Adrenal gland (tissue), 9 donors: ENCODE measurements at regions not wholly inside any gene's neighbourhood (a gene's known extent, or its start where the extent isn't known, plus 50 kb on each side); places are given as distances from the start of the nearest gene placed in this dataset.

Experiments
- DNase-seq, 7 donors: peaks; one replicate each; pipeline ENCODE4 v3.0.0-alpha.2; 2019 to 2020
- H3K27ac ChIP-seq, 5 donors: fragments of 200-600 bp; sonication (generic) in 4 of 5; 1 replicate in 3 of 5; 2 replicates in 2 of 5; pipeline versions ENCODE4 v1.5.1 to v1.8.0; 2016 to 2020; ENCODE audit warnings: mild to moderate bottlenecking in 1 of 5
- H3K27me3 ChIP-seq: fragments of 200-600 bp; 2 replicates; pipeline ENCODE4 v1.8.0; 2021
- H3K36me3 ChIP-seq, 2 donors: fragments of 200-600 bp; replicated peaks in 1 of 2; 1 replicate in 1 of 2; 2 replicates in 1 of 2; pipeline versions ENCODE4 v1.5.1 to v1.8.0; 2018 to 2022
- H3K4me1 ChIP-seq, 2 donors: fragments of 200-600 bp; replicated peaks in 1 of 2; 1 replicate in 1 of 2; 2 replicates in 1 of 2; pipeline versions ENCODE4 v1.5.1 to v1.8.0; 2018 to 2021
- H3K4me3 ChIP-seq, 4 donors: fragments of 200-600 bp; sonication (generic) in 3 of 4; one replicate each; pipeline ENCODE4 v1.5.1; 2016 to 2018
- H3K9me3 ChIP-seq, 3 donors: fragments of 200-600 bp; sonication (generic) in 1 of 3; replicated peaks in 1 of 3; 1 replicate in 2 of 3; 2 replicates in 1 of 3; pipeline versions ENCODE4 v1.5.1 to v1.8.0; 2016 to 2021
- POLR2A ChIP-seq, 2 donors: fragments of 450-650 bp; IDR thresholded peaks; one replicate each; pipeline ENCODE4 v1.6.1; 2017; ENCODE audit warnings: antibody characterized with exemption in 2 of 2, mild to moderate bottlenecking in 2 of 2, moderate library complexity in 1 of 2
- whole genome bisulfite sequencing, 4 donors: extraction: QIAGEN DNeasy Blood & Tissue Kit in 2 of 4; methylation state at CpG; one replicate each; pipeline versions ENCODE4 v1.1.5 to v1.1.7; 2013 to 2017; 5-methylcytosine and 5-hydroxymethylcytosine counted together
- intact Hi-C, 2 donors: fragments of 100-400 bp; cut with DNase I; formaldehyde crosslinking; loops; one replicate each; pipeline versions ENCODE4 v1.14.1 to v1.15.0; 2022 to 2023
- TF ChIP-seq, protein P1 (sequence below), 6 experiments: fragments of 450-650 bp in 4 of 6; fragments of 200-600 bp in 2 of 6; sonication (generic) in 1 of 6; IDR thresholded peaks; 1 replicate in 5 of 6; 2 replicates in 1 of 6; pipeline versions ENCODE4 v1.5.1 to v1.8.0; 2016 to 2021; ENCODE audit warnings: antibody characterized with exemption in 6 of 6, mild to moderate bottlenecking in 2 of 6, moderate library complexity in 1 of 6
- donor health status: healthy with polysubstance abuse.
- donor health status: Bipolar disorder and iron deficiency.
- donor health status: DM: yes; HTN: yes; CAD: no.
- donor health status: DM: no; HTN: no; CAD: no.
- donor health status: DM: no; HTN: no; CAD: no.

DNA sequence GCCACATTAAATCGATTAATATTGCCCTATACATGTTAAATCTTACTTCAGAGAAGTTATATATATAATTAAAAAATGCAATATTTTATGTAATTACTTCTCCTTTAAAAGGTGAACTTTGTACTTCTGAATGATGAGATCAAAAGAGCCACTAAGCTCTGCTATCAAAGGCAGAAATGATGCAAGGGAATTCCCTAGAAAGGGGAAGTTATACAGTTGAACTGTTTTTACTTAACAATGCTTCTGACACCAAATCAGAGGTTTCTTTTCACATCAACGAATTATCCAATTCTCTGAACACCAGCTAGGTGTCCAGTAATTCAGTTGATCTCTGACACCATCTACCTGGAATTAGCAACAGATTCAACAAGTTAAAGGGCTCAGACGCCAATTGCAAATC, 319.9 kb upstream of the TSHZ2 start:
- DNase-seq: no peak
- intact Hi-C loops: no loop called here

GRCh38 chr20:52649727-52650126, 322.4 kb upstream of the TSHZ2 start:
- Histone ChIP-seq H3K36me3 (no peaks in the 10 kb centered on the region), H3K9me3 (no peaks in the 10 kb centered on the region), H3K4me1 (no peaks in the 10 kb centered on the region), H3K4me3 (no peak overlapping the region), H3K27ac (no peak overlapping the region), H3K27me3 (no peaks in the 10 kb centered on the region)
- TF ChIP-seq, protein P1, sequence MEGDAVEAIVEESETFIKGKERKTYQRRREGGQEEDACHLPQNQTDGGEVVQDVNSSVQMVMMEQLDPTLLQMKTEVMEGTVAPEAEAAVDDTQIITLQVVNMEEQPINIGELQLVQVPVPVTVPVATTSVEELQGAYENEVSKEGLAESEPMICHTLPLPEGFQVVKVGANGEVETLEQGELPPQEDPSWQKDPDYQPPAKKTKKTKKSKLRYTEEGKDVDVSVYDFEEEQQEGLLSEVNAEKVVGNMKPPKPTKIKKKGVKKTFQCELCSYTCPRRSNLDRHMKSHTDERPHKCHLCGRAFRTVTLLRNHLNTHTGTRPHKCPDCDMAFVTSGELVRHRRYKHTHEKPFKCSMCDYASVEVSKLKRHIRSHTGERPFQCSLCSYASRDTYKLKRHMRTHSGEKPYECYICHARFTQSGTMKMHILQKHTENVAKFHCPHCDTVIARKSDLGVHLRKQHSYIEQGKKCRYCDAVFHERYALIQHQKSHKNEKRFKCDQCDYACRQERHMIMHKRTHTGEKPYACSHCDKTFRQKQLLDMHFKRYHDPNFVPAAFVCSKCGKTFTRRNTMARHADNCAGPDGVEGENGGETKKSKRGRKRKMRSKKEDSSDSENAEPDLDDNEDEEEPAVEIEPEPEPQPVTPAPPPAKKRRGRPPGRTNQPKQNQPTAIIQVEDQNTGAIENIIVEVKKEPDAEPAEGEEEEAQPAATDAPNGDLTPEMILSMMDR (IDR thresholded peaks at IDR 0.05): no peak
- no peak for TF ChIP-seq POLR2A (IDR thresholded peaks at IDR 0.05)
- intact Hi-C loops: no loop called here
- DNase-seq: no peak

More for the DNA sequence above, 319.9 kb upstream of the TSHZ2 start:
- Histone ChIP-seq H3K9me3 (no peaks in the 10 kb centered on the region), H3K27me3 (no peaks in the 10 kb centered on the region), H3K4me1 (no peaks in the 10 kb centered on the region), H3K4me3 (no peak overlapping the region), H3K27ac (no peak overlapping the region), H3K36me3 (no peaks in the 10 kb centered on the region)
- 62 to 77% (median 67%) methylated on average over 3 of the region's 3 CpGs for WGBS, 4 donors
- no peak for TF ChIP-seq POLR2A (IDR thresholded peaks at IDR 0.05)
- TF ChIP-seq, protein P1 (IDR thresholded peaks at IDR 0.05): no peak

DNA sequence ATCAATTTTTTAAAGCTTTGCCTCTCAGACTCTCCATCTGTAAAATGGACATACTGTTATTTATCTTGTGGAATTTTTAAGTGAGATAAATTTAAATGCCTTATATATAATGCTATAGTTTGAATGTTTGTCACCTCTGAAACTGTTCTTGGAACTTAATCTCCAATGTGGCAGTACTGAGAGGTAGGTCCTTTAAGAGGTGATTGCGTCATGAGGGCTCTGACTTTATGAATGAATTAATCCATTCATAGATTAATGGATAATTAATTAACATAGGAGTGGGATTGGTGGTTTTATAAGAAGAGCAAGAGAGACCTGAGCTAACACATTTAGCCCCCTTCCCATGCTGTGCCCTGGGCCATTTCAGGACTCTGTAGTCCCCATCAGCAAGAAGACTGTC, 326.3 kb upstream of the TSHZ2 start:
- Histone ChIP-seq H3K9me3 (no peaks in the 10 kb centered on the region), H3K4me1 (no peaks in the 10 kb centered on the region), H3K4me3 (no peak overlapping the region), H3K27me3 (no peaks in the 10 kb centered on the region), H3K36me3 (no peaks in the 10 kb centered on the region), H3K27ac (no peak overlapping the region)
- no peak for DNase-seq
- WGBS, 4 donors: 83 to 100% (median 96%) methylated on average over 1 of the region's 1 CpG
- intact Hi-C loops: no loop called here
- TF ChIP-seq, protein P1 (IDR thresholded peaks at IDR 0.05): no peak
- no peak for TF ChIP-seq POLR2A (IDR thresholded peaks at IDR 0.05)

DNA sequence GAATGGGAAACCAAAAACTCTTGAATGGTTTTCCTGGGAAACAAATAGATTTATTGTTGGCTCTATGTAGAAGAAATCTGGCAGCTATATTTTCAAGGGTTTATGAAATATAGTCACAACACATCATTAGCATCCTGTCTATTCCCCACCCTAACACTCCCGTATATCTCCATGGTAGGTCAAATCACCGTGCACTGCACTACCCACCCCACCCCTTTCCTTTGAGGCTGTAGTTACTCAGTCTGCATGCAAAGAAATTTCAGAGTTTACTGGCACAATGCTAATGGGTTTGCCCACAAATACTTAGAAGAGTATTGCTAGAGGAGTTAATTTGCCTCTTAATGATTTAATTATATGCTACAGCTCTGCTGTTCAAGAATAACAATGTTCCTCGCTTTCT, 329.1 kb upstream of the TSHZ2 start:
- H3K36me3 ChIP-seq: no peaks in the 10 kb centered on the region
- H3K27ac ChIP-seq: no peak overlapping the region
- H3K27me3 ChIP-seq: no peaks in the 10 kb centered on the region
- 92 to 94% (median 93%) methylated on average over 3 of the region's 3 CpGs for WGBS, 4 donors
- no peaks in the 10 kb centered on the region for H3K9me3 ChIP-seq
- H3K4me3 ChIP-seq: no peak overlapping the region
- intact Hi-C loops: no loop called here
- no peak for TF ChIP-seq POLR2A (IDR thresholded peaks at IDR 0.05)
- TF ChIP-seq, protein P1 (IDR thresholded peaks at IDR 0.05): no peak
- no peak for DNase-seq
- no peaks in the 10 kb centered on the region for H3K4me1 ChIP-seq
